Activated CD8-positive, alpha-beta T cell treated with anti-CD3 and anti-CD28 coated beads, Interleukin-2, amount 10 ng/mL, durations not matched to agents 7 days and 5 days (primary cell): ENCODE measurements at regions not wholly inside any gene's neighbourhood (a gene's known extent, or its start where the extent isn't known, plus 50 kb on each side); places are given as distances from the start of the nearest gene placed in this dataset.
"Not testable (repeated sequence)": the region's sequence is repeated elsewhere in the genome, so short reads cannot be mapped to it uniquely, and the experiment has no call there.

Experiments used
- ATAC-seq: fragments of 150-1000 bp; cut with Tn5 transposase; one replicate; pipeline ENCODE4 v1.10.0; 2021; ENCODE audit warnings: moderate library complexity
- CTCF ChIA-PET: fragments of 350-600 bp; sonication (Branson Sonifier 250); formaldehyde crosslinking; loops from one replicate; lab custom pipeline; 2021; ENCODE audit warnings: antibody characterized with exemption; lab: Charles Lee
- POLR2A ChIA-PET: fragments of 350-600 bp; sonication (Branson Sonifier 250); formaldehyde crosslinking; loops from one replicate; lab custom pipeline; 2021; ENCODE audit warnings: antibody characterized with exemption; lab: Charles Lee
- DNase-seq: peaks from one replicate; pipeline ENCODE4 v3.0.0-alpha.2; 2020
- H3K27ac Mint-ChIP-seq: one replicate; pipeline ENCODE4 v1.8.0; 2021; ENCODE audit warnings: mild to moderate bottlenecking, mixed read lengths
- H3K27me3 Mint-ChIP-seq: one replicate; pipeline ENCODE4 v1.8.0; 2021; ENCODE audit warnings: low read depth, mixed read lengths
- H3K36me3 Mint-ChIP-seq: one replicate; pipeline ENCODE4 v1.8.0; 2021; ENCODE audit warnings: low read depth, mixed read lengths
- H3K4me1 Mint-ChIP-seq: one replicate; pipeline ENCODE4 v1.8.0; 2021; ENCODE audit warnings: low read depth, mixed read lengths
- H3K4me3 Mint-ChIP-seq: one replicate; pipeline ENCODE4 v1.8.0; 2021; ENCODE audit warnings: mild to moderate bottlenecking, mixed read lengths
- H3K9me3 Mint-ChIP-seq: one replicate; pipeline ENCODE4 v1.8.0; 2022; ENCODE audit warnings: mixed read lengths; ENCODE audit not compliant: insufficient read depth

DNA sequence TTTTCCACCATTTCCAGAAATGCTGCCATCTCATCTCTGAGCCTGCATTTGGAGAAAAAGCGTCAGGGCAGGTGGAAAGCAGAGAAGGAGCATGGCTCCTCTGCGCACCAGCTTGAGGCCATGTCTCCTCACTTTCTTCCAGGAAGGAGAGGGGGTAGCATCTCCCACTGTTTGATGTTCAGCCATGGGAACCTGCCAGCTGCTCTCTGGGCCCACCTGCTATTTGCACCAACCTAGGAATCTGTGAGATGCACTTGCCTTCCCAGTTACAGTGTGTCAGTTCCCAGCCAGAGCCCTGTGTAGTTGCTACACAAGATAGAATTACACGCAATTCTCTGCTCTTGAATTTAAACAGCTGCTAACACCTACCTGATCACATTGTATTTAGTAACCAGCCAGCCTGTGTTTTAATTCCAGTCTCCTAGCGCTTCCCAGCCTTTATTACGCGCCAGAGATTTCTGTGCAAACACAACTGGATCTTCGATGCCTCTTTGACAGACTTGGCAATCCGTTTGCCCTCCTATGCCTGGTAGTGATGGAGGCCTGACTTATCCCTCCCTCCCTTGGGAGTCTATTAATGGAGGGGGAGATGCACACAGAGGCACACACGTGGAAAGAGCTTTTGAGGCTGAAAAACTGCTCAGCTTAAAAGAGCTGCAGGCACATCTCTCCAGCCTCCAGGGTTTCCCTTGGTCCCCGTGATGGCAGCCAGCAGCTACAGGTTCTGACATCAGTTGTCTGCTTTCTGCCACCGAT lies 98.1 kb upstream of the SEC14L1 start:
- ChIA-PET POLR2A (no interaction called here), CTCF (interaction anchor here (0.6 to 1.3 kb wide), 2 partner anchors 31 to 175 kb away, joined by 3 read pairs; partner anchors contain the start of gene MGAT5B)
- peaks cover 9% of the 10 kb centered on the region for H3K27me3 Mint-ChIP-seq
- H3K4me3 Mint-ChIP-seq: no peak overlapping the region
- H3K36me3 Mint-ChIP-seq: no peaks in the 10 kb centered on the region
- ATAC-seq (no peak), DNase-seq (no peak)
- H3K4me1 Mint-ChIP-seq: no peaks in the 10 kb centered on the region
- no peaks in the 10 kb centered on the region for H3K9me3 Mint-ChIP-seq
- H3K27ac Mint-ChIP-seq: no peak overlapping the region

DNA sequence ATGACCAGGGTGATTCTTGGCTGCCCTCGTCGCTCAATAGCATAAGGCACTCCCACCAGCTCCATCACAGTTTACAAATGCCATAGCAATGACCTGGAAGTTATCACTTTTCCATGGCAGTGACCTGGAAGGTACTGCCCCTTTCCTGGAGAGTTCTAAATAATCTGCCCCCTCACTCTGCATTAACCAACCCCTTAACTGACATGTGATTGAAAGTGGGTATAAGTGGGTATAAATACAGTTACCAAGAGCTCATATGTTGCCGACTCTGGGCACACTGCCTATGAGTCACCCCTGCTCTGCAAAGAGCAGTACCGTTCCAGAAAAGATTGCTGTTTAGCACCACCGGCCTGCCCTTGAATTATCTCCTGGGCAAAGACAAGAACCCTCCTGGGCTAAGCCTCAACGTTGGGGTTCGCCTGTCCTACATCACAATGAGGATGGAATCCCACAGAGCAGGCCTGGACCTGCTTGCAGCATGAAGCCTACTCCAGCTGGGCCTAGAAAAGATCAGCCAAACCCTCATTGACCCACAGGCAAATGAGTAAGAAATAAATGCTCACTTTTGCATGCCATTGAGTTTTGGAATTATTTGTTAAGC lies 95.2 kb upstream of the SEC14L1 start:
- ChIA-PET POLR2A (no interaction called here), CTCF (interaction anchor here (0.6 to 4.5 kb wide), 3 partner anchors 11 to 177 kb away, joined by 3 to 20 read pairs (median 4); partner anchors contain the start of gene MGAT5B)
- Mint-ChIP-seq H3K9me3 (no peaks in the 10 kb centered on the region), H3K36me3 (no peaks in the 10 kb centered on the region), H3K4me3 (no peak overlapping the region), H3K27ac (no peak overlapping the region), H3K4me1 (no peaks in the 10 kb centered on the region), H3K27me3 (peaks cover 2% of the 10 kb centered on the region)
- ATAC-seq (no peak), DNase-seq (no peak)

DNA sequence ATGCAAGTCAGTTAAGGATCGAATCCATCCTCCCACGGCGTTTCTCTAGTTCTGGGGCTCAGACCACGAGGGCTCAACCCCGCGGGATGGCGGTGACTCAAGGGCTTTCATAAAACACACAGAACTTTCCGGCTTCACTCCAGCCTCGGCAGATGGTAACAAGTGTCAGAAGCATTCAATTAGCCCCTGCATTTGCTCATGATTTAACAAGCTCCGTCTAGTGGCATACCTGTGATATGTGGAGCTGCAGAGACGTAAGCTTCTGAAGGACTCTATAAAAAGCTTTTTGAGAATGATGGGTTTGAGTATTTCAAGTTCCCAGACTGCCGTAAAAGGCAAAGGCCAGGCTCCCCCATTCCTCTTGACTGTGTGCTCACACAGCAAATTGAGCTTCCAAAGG lies 91.3 kb upstream of the SEC14L1 start:
- ChIA-PET CTCF (interaction anchor here (0.8 kb wide), 1 partner anchor 36 kb away, joined by 4 read pairs; no protein-coding TSS in a partner anchor), POLR2A (no interaction called here)
- H3K4me1 Mint-ChIP-seq: no peaks in the 10 kb centered on the region
- no peaks in the 10 kb centered on the region for H3K9me3 Mint-ChIP-seq
- ATAC-seq: no peak
- H3K27ac Mint-ChIP-seq: no peak overlapping the region
- peaks cover 5% of the 10 kb centered on the region for H3K27me3 Mint-ChIP-seq
- DNase-seq: no peak
- H3K36me3 Mint-ChIP-seq: no peaks in the 10 kb centered on the region
- H3K4me3 Mint-ChIP-seq: no peak overlapping the region

GRCh38 chr17:77050901-77051300 lies 89.9 kb upstream of the SEC14L1 start:
- H3K9me3 Mint-ChIP-seq, H3K36me3 Mint-ChIP-seq, DNase-seq, H3K27ac Mint-ChIP-seq, H3K4me1 Mint-ChIP-seq, ATAC-seq, H3K27me3 Mint-ChIP-seq, H3K4me3 Mint-ChIP-seq, CTCF ChIA-PET: not testable (repeated sequence)
- POLR2A ChIA-PET: interaction anchor here (0.6 kb wide), 1 partner anchor 154 kb away, joined by 3 read pairs; no protein-coding TSS in a partner anchor

GRCh38 chr17:77054936-77055335 lies 85.8 kb upstream of the SEC14L1 start:
- ChIA-PET POLR2A (interaction anchor here (0.6 kb wide), 1 partner anchor 20 kb away, joined by 3 read pairs; no protein-coding TSS in a partner anchor), CTCF (interaction anchor here (1.6 to 7.1 kb wide), 4 partner anchors 12 to 185 kb away, joined by 4 to 87 read pairs (median 47); partner anchors contain the start of gene MGAT5B)
- peaks cover 9% of the 10 kb centered on the region for H3K27me3 Mint-ChIP-seq
- no peak for ATAC-seq
- no peaks in the 10 kb centered on the region for H3K36me3 Mint-ChIP-seq
- no peaks in the 10 kb centered on the region for H3K9me3 Mint-ChIP-seq
- H3K4me3 Mint-ChIP-seq: no peak overlapping the region
- no peak overlapping the region for H3K27ac Mint-ChIP-seq
- H3K4me1 Mint-ChIP-seq: no peaks in the 10 kb centered on the region
- no peak for DNase-seq

DNA sequence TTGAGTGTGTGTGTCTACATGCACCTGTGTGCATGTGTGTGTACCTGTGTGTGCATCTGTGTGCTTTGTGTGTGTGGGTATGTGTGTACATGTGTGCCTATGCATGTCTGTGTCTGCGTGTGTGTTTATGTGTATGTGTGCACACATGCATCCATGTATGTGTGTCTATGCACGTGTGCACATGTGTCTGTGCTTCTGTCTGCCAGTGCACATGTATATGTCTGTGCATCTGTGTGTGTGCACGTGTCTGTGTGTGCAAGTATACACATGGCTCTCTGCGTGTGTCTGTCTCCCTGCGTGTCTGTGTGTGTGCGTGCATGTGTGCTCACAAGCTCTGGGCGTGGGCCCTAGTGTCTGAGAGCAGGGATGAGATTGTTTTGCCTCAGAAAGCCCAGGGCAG lies 85.3 kb upstream of the SEC14L1 start:
- Mint-ChIP-seq H3K9me3 (no peaks in the 10 kb centered on the region), H3K36me3 (no peaks in the 10 kb centered on the region), H3K4me1 (no peaks in the 10 kb centered on the region), H3K27ac (no peak overlapping the region), H3K27me3 (peaks cover 9% of the 10 kb centered on the region), H3K4me3 (no peak overlapping the region)
- ChIA-PET CTCF (interaction anchor here (0.7 to 7.1 kb wide), 19 partner anchors 10 to 386 kb away, joined by 3 to 87 read pairs (median 7); partner anchors contain the start of gene MGAT5B), POLR2A (no interaction called here)
- no peak for ATAC-seq
- DNase-seq: no peak

DNA sequence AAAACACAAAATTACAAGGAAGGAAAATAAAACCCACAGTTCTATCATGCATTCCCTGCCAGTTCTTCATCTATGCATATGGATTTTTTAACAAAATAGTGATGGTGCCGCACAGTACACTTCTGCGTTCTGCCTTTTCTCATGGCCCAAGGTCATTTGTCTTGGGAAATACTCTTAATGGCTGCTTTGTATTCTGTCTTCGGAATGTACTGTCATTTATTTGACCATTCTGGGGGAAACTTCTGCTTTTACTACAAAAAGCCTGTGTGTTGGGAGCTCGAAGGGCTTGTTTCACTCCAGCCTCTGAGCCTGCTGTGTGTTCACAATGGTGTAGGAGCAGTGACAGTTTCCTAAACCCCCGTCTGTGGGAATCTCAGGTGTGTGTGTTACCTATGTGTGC lies 82.8 kb upstream of the SEC14L1 start:
- Mint-ChIP-seq H3K9me3 (no peaks in the 10 kb centered on the region), H3K27me3 (peaks cover 9% of the 10 kb centered on the region), H3K4me3 (no peak overlapping the region), H3K36me3 (no peaks in the 10 kb centered on the region), H3K4me1 (no peaks in the 10 kb centered on the region), H3K27ac (no peak overlapping the region)
- ChIA-PET POLR2A (no interaction called here), CTCF (interaction anchor here (0.7 to 7.1 kb wide), 6 partner anchors 9 to 242 kb away, joined by 3 to 87 read pairs (median 27); partner anchors contain the start of gene MGAT5B)
- no peak for DNase-seq
- ATAC-seq: no peak

GRCh38 chr17:77061669-77062068 lies 79.1 kb upstream of the SEC14L1 start:
- no peaks in the 10 kb centered on the region for H3K9me3 Mint-ChIP-seq
- peaks cover 7% of the 10 kb centered on the region for H3K27me3 Mint-ChIP-seq
- CTCF ChIA-PET: interaction anchor here (1.6 kb wide), 1 partner anchor 193 kb away, joined by 6 read pairs; the partner anchor contains the start of gene MGAT5B

GRCh38 chr17:77064598-77064997 lies 76.2 kb upstream of the SEC14L1 start:
- ATAC-seq (no peak), DNase-seq (no peak)
- no peaks in the 10 kb centered on the region for H3K9me3 Mint-ChIP-seq
- ChIA-PET CTCF (interaction anchor here (3.4 to 6.0 kb wide), 3 partner anchors 8 to 196 kb away, joined by 15 to 42 read pairs (median 38); partner anchors contain the start of gene MGAT5B), POLR2A (no interaction called here)
- no peak overlapping the region for H3K4me3 Mint-ChIP-seq
- H3K27ac Mint-ChIP-seq: no peak overlapping the region
- peaks cover 1% of the 10 kb centered on the region for H3K4me1 Mint-ChIP-seq
- no peaks in the 10 kb centered on the region for H3K36me3 Mint-ChIP-seq
- H3K27me3 Mint-ChIP-seq: peaks cover 9% of the 10 kb centered on the region

More at GRCh38 chr17:77061669-77062068, 79.1 kb upstream of the SEC14L1 start:
- DNase-seq (no peak), ATAC-seq (no peak)
- Mint-ChIP-seq H3K27ac (no peak overlapping the region), H3K4me1 (peaks cover under 1% of the 10 kb centered on the region), H3K4me3 (no peak overlapping the region), H3K36me3 (no peaks in the 10 kb centered on the region)
- POLR2A ChIA-PET: no interaction called here

DNA sequence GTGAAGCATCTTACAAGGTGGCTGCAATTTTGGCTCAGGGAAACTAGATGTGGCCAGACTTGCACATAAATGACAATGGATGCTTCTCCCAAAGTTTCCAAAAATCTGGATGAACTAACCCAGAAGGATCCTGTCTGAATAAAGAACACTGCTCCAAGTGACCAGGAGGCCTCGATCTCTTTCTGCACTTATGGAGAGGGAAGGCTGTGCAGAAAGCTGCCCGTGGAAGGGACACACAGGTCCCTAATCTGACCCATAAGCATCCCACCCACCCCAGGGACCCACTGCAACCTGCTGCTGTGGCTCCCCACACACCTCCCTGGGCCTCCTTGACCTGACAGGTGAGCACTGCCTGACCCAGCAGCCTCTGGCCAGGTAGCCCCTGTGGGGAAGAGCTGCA lies 74.6 kb upstream of the SEC14L1 start:
- Mint-ChIP-seq H3K9me3 (no peaks in the 10 kb centered on the region), H3K4me1 (peaks cover 1% of the 10 kb centered on the region), H3K4me3 (no peak overlapping the region), H3K36me3 (no peaks in the 10 kb centered on the region), H3K27me3 (peaks cover 9% of the 10 kb centered on the region), H3K27ac (no peak overlapping the region)
- DNase-seq: no peak
- ATAC-seq: no peak
- CTCF ChIA-PET: interaction anchor here (0.6 to 6.0 kb wide), 19 partner anchors 10 to 352 kb away, joined by 3 to 42 read pairs (median 3); partner anchors contain the start of gene MGAT5B
- POLR2A ChIA-PET: interaction anchor here (0.9 kb wide), 1 partner anchor 10 kb away, joined by 4 read pairs; no protein-coding TSS in a partner anchor

DNA sequence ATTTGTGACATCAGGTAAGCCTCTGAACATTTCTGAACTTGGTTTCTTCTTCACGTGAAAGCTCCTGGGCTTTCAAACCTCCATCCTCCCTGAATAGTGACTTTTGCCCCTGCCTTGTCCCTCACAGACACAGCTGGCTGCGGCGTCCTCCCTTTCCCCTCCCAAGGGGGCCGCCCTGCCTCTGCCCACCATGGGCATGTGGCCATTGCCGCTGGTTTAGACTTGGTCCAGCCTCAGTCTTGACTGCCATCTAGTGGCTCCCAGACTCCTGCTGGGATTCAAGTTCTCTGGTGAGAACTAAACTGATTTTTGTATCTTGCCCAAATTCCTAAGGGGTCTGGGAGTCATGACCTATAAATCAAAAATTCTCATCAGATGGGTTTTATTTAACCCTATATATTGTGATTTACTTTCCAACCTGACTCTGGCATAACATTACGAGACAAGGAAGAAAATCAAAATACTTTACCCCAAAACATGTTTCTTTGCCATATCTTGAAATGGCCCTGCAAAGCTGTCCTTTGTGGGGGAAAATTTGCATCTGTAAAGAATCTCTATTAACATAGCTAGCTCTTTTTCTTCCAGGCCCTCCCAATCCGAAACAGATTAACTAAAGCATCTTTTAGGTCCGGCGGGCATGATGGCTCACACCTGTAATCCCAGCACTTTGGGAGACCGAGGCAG lies 73.9 kb upstream of the SEC14L1 start:
- CTCF ChIA-PET: interaction anchor here (0.6 to 6.0 kb wide), 19 partner anchors 10 to 353 kb away, joined by 3 to 42 read pairs (median 3); partner anchors contain the start of gene MGAT5B
- POLR2A ChIA-PET: interaction anchor here (0.9 kb wide), 1 partner anchor 11 kb away, joined by 4 read pairs; no protein-coding TSS in a partner anchor
- H3K36me3 Mint-ChIP-seq, H3K27ac Mint-ChIP-seq, H3K9me3 Mint-ChIP-seq, H3K27me3 Mint-ChIP-seq, H3K4me3 Mint-ChIP-seq, H3K4me1 Mint-ChIP-seq: not testable (repeated sequence)
- peak; percentile 90 for ATAC-seq
- DNase-seq: peak; percentile 64
